GM21576 (cell line): ENCODE measurements at regions not wholly inside any gene's neighbourhood (a gene's known extent, or its start where the extent isn't known, plus 50 kb on each side); places are given as distances from the start of the nearest gene placed in this dataset.

Source experiments
- ATAC-seq: cut with Tn5 transposase; IDR thresholded peaks from one replicate; pipeline ENCODE4 v1.9.1; 2021; ENCODE audit warnings: mild to moderate bottlenecking, moderate library complexity; ENCODE audit not compliant: unreplicated experiment

DNA sequence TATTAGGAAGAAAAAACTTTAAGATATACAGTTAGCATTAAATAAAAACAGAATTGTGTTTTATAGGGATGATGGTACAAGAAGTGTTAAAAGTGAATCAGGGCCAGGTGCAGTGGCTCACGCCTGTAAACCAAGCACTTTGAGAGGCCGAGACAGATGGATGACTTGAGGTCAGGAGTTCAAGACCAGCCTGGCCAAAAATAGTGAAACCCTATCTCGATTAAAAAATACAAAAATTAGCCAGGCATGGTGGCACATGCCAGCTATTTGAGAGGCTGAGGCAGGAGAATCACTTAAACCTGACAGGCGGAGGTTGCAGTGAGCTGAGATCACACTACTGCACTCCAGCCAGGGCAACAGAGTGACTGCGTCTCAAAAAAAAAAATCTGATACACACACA is 282.9 kb upstream of the ATP10B start:
- no peak for ATAC-seq

- ATAC-seq = no peak
Measured at GRCh38 chr5:161134083-161134482, 282.1 kb upstream of the ATP10B start.

DNA sequence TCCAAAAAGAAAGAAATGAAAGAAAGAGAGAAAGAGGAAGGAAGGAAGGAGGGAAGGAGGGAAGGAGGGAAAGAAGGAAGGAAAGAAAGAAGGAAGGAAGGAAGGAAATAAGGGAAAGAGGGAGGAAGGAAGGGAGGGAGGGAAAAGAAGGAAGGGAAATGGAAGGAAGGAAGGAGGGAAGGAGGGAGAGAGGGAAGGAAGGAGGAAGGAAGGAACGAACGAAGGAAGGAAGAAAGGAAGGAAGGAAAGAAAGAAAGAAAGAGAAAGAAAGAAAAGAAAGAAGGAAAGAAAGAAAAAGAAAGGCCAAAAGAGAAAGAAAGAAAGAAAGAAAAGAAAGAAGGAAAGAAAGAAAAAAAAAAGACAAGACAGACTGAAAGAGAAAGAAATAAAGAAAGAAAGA is 263.9 kb upstream of the ATP10B start:
- ATAC-seq = no peak

- ATAC-seq = no peak
Measured at GRCh38 chr5:161112371-161112770, 260.4 kb upstream of the ATP10B start.

- no peak for ATAC-seq
Measured at GRCh38 chr5:161105525-161105924, 253.5 kb upstream of the ATP10B start.

DNA sequence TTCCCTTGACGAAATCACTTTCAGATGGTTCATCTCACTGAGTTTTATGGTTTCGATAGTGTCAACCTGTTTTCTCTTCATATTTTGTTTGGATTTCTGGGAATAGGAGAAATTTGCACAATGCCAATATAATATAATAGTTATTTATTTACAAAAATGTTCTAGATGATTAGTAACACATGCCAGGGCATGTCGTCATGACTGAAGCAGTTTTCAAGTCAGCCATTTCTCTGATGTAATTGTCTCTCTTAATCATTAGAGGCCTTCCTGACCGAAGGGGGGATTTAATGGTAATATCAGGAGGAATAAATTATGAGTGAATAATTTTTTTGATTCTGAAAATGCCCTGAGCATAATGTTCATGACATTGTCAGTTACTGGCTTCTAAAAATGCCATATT is 246.5 kb upstream of the ATP10B start:
- ATAC-seq = no peak

DNA sequence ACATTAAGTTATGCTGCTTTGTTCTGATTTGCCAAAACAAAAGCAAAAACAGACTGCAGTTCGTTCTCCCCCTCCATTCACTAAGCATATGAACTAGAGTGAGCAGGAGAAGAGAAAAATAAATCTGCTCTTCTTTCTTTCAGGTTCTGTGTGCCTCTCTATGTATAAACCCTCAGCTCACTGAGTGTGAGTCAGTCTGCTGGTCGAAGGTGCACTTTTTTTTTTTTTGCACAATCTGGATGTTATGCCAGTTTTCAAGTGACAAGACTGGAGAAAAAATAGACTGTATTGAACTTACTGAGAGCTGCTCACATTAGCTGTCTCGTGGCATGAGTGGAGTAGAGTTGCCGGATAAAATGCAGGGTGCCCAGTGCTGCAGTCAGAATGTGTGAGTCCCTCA is 244.6 kb upstream of the ATP10B start:
- no peak for ATAC-seq

DNA sequence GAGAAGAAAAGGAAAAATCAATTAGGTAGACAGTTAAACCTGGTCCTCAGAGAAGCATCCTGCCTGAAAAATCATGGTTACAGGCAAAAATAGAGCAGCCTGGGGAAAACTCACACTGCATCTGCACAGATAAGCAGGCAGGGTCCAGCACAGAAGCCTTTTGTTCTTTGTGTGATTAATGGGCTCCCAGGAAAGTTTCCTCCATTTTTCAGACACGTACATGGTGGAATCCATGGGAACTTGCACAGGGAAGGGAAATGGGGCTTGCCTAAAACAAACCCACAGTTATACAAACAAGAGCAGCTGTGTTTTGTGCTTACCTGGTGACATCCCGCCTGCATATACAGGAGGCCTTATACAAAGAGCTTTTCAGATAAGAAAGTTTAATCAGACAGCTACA is 243.9 kb upstream of the ATP10B start:
- no peak for ATAC-seq

GRCh38 chr5:161094411-161094810 is 242.4 kb upstream of the ATP10B start:
- no peak for ATAC-seq

GRCh38 chr5:161093100-161093499 is 241.1 kb upstream of the ATP10B start:
- ATAC-seq = no peak

DNA sequence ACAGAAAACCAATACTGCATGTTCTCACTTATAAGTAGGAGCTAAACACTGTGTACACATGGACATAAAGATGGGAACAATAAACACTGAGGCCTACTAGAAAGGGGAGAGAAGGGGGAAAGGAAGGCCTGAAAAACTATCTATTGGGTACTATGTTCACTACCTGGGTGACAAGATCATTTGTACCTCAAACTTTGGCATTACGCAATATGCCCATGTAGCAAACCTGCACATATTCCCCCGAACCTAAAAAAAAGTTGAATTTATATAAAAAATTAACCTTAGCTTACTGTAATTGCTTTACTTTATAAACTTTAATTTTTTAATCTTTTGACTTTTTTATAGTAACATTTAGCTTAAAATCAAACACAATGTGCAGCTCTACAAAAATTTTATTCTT is 237.6 kb upstream of the ATP10B start:
- ATAC-seq = no peak

- no peak for ATAC-seq
Measured at GRCh38 chr5:161086461-161086860, 234.4 kb upstream of the ATP10B start.

- ATAC-seq = no peak
Measured at GRCh38 chr5:161085056-161085455, 233.0 kb upstream of the ATP10B start.

DNA sequence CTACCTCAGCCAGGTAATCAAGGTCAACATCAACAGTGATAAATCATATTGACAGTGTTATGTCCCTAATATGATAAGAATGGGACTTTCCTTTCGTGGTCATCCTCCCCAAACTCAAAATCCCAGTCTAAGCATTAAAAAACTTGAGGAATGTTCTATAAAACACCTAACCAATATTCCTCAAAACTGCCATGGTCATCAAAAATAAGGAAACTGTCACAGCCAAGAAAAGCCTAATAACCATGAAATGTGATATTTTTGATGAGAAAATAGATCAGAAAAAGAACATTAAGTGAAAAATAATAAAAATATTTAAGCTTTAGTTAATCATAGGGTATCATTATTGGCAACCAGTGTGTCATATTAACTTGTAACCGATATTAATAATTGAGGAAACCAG is 232.1 kb upstream of the ATP10B start:
- no peak for ATAC-seq

DNA sequence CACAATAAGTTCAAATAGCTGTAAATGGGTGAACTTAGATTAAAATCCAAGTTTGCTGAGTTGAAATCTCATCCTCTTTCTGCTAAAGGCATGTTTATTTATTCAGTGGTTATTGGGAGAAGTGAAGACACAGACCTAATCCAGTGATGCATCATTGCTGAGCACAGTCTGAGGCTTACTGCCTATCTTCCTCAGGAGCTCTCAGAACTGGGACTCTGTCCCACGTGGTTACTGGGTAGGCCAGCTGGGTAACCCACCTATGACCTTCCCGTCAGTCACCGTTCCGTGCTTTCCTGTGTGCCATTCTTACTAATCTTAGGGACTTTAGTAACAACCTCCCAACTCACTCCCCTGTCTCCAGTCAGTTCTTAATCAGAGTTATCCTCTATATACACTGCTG is 226.8 kb upstream of the ATP10B start:
- ATAC-seq = no peak

- no peak for ATAC-seq
Measured at GRCh38 chr5:161077936-161078545, 226.0 kb upstream of the ATP10B start.

GRCh38 chr5:161077496-161077895 is 225.5 kb upstream of the ATP10B start:
- no peak for ATAC-seq

DNA sequence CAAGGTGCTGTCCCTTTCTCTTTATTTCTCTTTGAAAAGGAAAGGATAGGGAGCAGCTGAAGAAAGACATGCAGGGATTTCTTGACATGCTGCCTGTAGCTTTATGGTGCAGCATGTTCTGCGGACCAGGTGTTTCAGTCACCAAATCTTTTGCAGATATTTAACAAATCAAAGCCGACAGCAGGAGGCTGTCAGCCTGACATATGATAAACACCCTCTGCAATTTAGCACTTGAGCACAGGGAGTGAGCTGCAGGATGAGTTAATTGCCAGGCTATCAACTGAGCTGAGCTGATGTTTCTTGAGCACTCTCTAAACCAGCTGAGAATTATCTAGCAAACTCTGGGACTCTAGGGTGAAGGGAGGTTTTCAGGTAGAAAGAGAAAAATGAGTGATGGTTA is 212.8 kb upstream of the ATP10B start:
- ATAC-seq = no peak

- no peak for ATAC-seq
Measured at GRCh38 chr5:161064297-161064696, 212.3 kb upstream of the ATP10B start.

GRCh38 chr5:161058781-161059180 is 206.8 kb upstream of the ATP10B start:
- ATAC-seq = no peak

DNA sequence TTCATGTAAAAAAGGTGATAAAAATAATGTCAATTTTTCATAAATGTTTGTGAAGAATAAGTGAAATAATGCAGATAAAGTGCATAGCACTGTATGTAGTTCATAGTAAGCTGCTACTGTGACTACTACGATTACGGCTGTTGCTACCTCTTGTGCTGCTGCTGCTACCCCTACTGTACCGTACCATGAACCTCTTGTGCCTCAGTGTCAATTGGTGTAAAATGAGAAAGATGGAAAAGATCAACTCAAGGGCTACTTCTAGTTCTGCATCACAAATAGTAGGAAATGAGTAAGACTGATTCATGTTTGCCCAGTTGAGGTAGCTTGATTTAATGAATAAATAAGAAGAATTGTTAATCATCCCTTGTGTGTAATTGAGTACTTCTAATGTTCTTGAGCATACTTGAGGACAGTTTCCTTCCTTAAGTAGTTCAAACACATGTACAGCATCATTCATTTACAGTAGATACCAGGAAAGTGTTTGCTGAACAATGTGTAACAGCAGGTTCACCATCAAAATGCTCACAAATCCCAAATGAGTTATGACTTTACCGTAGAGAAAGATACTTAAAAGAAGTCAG is 200.0 kb upstream of the ATP10B start:
- ATAC-seq = no peak

DNA sequence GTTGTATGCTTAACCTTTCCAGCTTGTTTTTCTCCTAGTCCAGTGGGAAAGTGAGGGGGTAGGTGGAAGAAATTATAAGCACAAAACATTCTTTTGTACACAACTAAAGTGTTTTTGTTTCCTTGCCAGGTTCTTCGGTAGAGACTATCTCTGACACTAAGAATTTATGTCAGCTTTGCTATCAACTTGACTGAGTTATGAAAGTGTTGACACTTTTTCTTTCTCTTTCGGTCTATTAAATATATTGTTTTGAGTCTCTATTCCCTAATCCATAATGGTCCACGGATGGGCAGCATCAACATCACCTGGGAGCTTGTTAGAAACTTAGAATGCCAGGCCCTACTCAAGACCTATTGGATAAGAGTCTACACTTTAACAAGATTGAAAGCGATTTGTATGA is 195.0 kb upstream of the ATP10B start:
- ATAC-seq = no peak

DNA sequence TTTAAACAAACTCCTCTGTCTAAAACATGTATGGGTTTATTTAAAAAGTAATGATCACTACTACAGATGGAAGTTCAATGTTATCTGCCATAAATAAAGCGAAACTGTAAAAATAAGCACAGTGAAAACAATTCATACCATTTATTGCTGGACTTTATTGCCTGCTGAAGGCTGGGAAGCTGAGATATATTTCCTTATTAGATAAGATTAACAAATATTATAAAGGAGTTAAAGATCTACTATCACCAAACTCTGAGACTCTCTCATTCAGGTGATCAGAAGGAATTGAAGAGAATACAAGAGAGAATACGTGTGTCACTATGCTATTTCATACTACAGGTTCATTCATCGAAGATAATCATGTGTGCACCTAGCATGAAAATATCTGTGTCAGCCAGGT is 190.9 kb upstream of the ATP10B start:
- ATAC-seq = no peak
